Brain microvascular endothelial cell (primary cell): ENCODE measurements at regions not wholly inside any gene's neighbourhood (a gene's known extent, or its start where the extent isn't known, plus 50 kb on each side); places are given as distances from the start of the nearest gene placed in this dataset.

Experiments
- DNase-seq: peaks from one replicate; pipeline ENCODE4 v3.0.0-alpha.2; 2020
- H3K27ac ChIP-seq: fragments of 250-450 bp; sonication (Bioruptor Pico); 2 replicates; pipeline ENCODE4 v1.5.1; 2020; ENCODE audit warnings: mild to moderate bottlenecking, moderate library complexity
- H3K27me3 ChIP-seq: fragments of 250-450 bp; sonication (Bioruptor Pico); replicated peaks from 2 replicates; pipeline ENCODE4 v1.5.1; 2020; ENCODE audit warnings: mild to moderate bottlenecking
- H3K36me3 ChIP-seq: fragments of 250-450 bp; sonication (Bioruptor Pico); replicated peaks from 2 replicates; pipeline ENCODE4 v1.5.1; 2020; ENCODE audit warnings: mild to moderate bottlenecking
- H3K4me3 ChIP-seq: 2 replicates; pipeline ENCODE4 v1.5.1; 2011; ENCODE audit warnings: low read depth, mild to moderate bottlenecking, control low read depth, low read length, moderate library complexity
- in situ Hi-C: cut with HindIII; loops from 2 replicates; pipeline ENCODE4 v1.10.0; 2017; ENCODE audit warnings: low sequenced_read_pairs, low pct_ligation_motif_present
- TF ChIP-seq, protein P1 (sequence below): IDR thresholded peaks from 2 replicates; pipeline ENCODE4 v1.5.1; 2011; ENCODE audit warnings: low read depth, mild to moderate bottlenecking, moderate library complexity, low read length, control low read depth, inconsistent platforms; ENCODE audit errors: missing control alignments

GRCh38 chr10:4201866-4202825 lies 417.1 kb upstream of the KLF6 start:
- TF ChIP-seq, protein P1, sequence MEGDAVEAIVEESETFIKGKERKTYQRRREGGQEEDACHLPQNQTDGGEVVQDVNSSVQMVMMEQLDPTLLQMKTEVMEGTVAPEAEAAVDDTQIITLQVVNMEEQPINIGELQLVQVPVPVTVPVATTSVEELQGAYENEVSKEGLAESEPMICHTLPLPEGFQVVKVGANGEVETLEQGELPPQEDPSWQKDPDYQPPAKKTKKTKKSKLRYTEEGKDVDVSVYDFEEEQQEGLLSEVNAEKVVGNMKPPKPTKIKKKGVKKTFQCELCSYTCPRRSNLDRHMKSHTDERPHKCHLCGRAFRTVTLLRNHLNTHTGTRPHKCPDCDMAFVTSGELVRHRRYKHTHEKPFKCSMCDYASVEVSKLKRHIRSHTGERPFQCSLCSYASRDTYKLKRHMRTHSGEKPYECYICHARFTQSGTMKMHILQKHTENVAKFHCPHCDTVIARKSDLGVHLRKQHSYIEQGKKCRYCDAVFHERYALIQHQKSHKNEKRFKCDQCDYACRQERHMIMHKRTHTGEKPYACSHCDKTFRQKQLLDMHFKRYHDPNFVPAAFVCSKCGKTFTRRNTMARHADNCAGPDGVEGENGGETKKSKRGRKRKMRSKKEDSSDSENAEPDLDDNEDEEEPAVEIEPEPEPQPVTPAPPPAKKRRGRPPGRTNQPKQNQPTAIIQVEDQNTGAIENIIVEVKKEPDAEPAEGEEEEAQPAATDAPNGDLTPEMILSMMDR, result no peak
- Histone ChIP-seq H3K27ac (no peak overlapping the region), H3K27me3 (no peaks in the 10 kb centered on the region), H3K36me3 (no peaks in the 10 kb centered on the region), H3K4me3 (no peak overlapping the region)
- in situ Hi-C loops, result no loop called here
- DNase-seq, result no peak

GRCh38 chr10:4199196-4199595 lies 414.2 kb upstream of the KLF6 start:
- TF ChIP-seq, protein P1, result no peak
- in situ Hi-C loops, result no loop called here
- Histone ChIP-seq H3K36me3 (no peaks in the 10 kb centered on the region), H3K27me3 (no peaks in the 10 kb centered on the region), H3K4me3 (no peak overlapping the region), H3K27ac (no peak overlapping the region)
- no peak for DNase-seq

GRCh38 chr10:4198216-4198615 lies 413.2 kb upstream of the KLF6 start:
- in situ Hi-C loops, result no loop called here
- Histone ChIP-seq H3K36me3 (no peaks in the 10 kb centered on the region), H3K4me3 (no peak overlapping the region), H3K27ac (no peak overlapping the region), H3K27me3 (no peaks in the 10 kb centered on the region)
- TF ChIP-seq, protein P1, result no peak
- no peak for DNase-seq

DNA sequence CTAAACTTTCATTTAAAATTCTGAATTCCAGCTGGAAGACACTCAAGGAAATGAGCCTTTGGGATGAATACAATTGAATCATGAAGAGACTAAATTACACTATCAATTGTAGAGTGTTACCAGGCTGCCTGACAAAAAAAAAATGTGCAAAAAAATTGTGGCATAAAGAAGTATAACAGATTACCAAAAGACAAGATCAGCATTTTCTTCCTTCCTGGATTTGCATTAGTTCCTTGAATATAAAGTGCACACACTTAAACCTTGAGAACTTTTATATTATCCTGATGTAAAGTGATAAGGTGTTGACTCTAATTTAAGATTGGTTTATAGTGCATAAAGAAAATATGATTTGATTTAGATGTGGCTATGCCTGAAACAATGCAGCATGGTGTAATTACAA lies 412.7 kb upstream of the KLF6 start:
- H3K4me3 ChIP-seq, result no peak overlapping the region
- H3K36me3 ChIP-seq, result no peaks in the 10 kb centered on the region
- H3K27ac ChIP-seq, result no peak overlapping the region
- H3K27me3 ChIP-seq, result no peaks in the 10 kb centered on the region
- no peak for DNase-seq
- in situ Hi-C loops, result no loop called here
- TF ChIP-seq, protein P1, result no peak

DNA sequence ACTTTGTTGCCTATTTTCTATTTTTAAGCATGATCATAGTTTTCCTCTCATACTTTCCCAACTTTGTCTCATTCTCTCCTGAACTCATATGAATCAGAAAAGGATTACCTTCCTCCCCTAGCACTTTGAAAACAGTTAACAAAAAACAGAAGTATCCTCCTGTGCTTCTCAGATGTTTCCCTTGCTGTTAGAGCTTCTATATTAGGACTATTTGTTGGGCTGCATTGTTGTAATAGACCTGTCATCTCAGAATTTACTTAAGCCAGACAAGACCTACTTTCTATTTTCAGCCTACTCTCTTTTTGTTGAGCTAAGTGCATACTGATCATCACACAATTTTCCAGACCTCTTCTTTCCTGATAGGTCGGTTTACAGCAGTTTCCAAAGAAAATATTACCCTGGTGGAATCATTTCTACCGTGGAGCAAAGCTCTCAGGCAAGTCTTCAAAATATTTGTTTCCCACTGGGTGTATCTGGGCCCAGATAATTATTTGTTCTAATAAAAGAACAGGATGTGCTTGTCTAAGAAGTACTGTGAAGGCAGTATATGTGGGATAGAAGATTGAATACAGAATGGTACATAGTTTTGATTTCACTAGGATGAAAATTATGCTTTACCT lies 411.9 kb upstream of the KLF6 start:
- TF ChIP-seq, protein P1, result no peak
- Histone ChIP-seq H3K27me3 (no peaks in the 10 kb centered on the region), H3K27ac (no peak overlapping the region), H3K36me3 (no peaks in the 10 kb centered on the region), H3K4me3 (no peak overlapping the region)
- no peak for DNase-seq
- in situ Hi-C loops, result no loop called here
